ENCODE measurements at regions not wholly inside any gene's neighbourhood (a gene's known extent, or its start where the extent isn't known, plus 50 kb on each side); places are given as distances from the start of the nearest gene placed in this dataset.

DNA sequence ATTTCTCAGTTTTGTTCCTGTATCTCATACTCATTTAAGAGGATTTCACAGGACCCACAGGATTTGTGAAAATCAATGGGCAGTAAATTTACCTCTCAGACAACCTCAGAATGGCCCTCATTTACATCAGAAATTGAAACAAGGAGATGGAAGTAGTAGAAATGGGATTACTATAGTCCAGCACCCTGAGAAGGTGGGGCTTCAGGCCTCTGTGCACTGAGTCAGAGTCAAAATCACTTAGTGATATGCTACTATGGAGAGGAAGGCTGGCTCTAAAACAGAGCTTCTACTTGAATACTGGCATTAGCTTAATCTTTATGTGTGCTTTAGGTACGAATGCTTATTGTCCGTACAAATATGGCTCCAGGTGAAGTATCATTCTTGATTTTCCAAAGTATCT lies 159.3 kb downstream of the CEP120 start:
- TF ChIP-seq, protein P1, sequence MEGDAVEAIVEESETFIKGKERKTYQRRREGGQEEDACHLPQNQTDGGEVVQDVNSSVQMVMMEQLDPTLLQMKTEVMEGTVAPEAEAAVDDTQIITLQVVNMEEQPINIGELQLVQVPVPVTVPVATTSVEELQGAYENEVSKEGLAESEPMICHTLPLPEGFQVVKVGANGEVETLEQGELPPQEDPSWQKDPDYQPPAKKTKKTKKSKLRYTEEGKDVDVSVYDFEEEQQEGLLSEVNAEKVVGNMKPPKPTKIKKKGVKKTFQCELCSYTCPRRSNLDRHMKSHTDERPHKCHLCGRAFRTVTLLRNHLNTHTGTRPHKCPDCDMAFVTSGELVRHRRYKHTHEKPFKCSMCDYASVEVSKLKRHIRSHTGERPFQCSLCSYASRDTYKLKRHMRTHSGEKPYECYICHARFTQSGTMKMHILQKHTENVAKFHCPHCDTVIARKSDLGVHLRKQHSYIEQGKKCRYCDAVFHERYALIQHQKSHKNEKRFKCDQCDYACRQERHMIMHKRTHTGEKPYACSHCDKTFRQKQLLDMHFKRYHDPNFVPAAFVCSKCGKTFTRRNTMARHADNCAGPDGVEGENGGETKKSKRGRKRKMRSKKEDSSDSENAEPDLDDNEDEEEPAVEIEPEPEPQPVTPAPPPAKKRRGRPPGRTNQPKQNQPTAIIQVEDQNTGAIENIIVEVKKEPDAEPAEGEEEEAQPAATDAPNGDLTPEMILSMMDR (IDR thresholded peaks at IDR 0.05): no peak
- TF ChIP-seq POLR2A (IDR thresholded peaks at IDR 0.05): no peak
